ENCODE measurements at regions not wholly inside any gene's neighbourhood (a gene's known extent, or its start where the extent isn't known, plus 50 kb on each side); places are given as distances from the start of the nearest gene placed in this dataset.
"Not testable (repeated sequence)": the region's sequence is repeated elsewhere in the genome, so short reads cannot be mapped to it uniquely, and the experiment has no call there.

GRCh38 chr21:25489673-25490072 is 117.6 kb downstream of the MRPL39 start:
- intact Hi-C loops (cut with DNase I) = no loop called here
- H3K9me3 ChIP-seq = peaks cover 0 to 5% of the 10 kb centered on the region in 2 donors
- peaks cover 0 to 6% of the 10 kb centered on the region in 2 donors for H3K4me1 ChIP-seq
- DNase-seq = no peak
- no peak overlapping the region for H3K4me3 ChIP-seq
- no peak overlapping the region for H3K27ac ChIP-seq
- TF ChIP-seq CTCF (IDR thresholded peaks at IDR 0.05) = no peak
- H3K36me3 ChIP-seq = no peaks in the 10 kb centered on the region
- H3K27me3 ChIP-seq = no peaks in the 10 kb centered on the region
- ATAC-seq = no peak

- ATAC-seq (no peak), DNase-seq (no peak)
- intact Hi-C loops (cut with DNase I) = no loop called here
- TF ChIP-seq CTCF (IDR thresholded peaks at IDR 0.05) = no peak
- Histone ChIP-seq H3K9me3 (peaks cover 0 to 21% of the 10 kb centered on the region in 2 donors), H3K27me3 (no peaks in the 10 kb centered on the region), H3K36me3 (no peaks in the 10 kb centered on the region), H3K4me1 (peaks cover 0 to 6% of the 10 kb centered on the region in 2 donors), H3K27ac (no peak overlapping the region), H3K4me3 (no peak overlapping the region)
Observed at GRCh38 chr21:25487046-25487594, 120.2 kb downstream of the MRPL39 start.

- intact Hi-C loops (cut with DNase I) = no loop called here
- Histone ChIP-seq H3K4me1 (peaks cover 0 to 6% of the 10 kb centered on the region in 2 donors), H3K27me3 (no peaks in the 10 kb centered on the region), H3K9me3 (peaks cover 6 to 33% of the 10 kb centered on the region in 2 donors), H3K4me3 (no peak overlapping the region), H3K27ac (no peak overlapping the region), H3K36me3 (no peaks in the 10 kb centered on the region)
- DNase-seq (no peak), ATAC-seq (no peak)
- no peak for TF ChIP-seq CTCF (IDR thresholded peaks at IDR 0.05)
Observed at GRCh38 chr21:25485914-25486313, 121.4 kb downstream of the MRPL39 start.

- intact Hi-C loops (cut with DNase I) = no loop called here
- TF ChIP-seq CTCF (IDR thresholded peaks at IDR 0.05) = no peak
Observed at GRCh38 chr21:25467896-25468295, 139.4 kb downstream of the MRPL39 start.

GRCh38 chr21:25467071-25467470 is 140.2 kb downstream of the MRPL39 start:
- ATAC-seq; intact Hi-C loops (cut with DNase I); DNase-seq; H3K27ac ChIP-seq; H3K4me1 ChIP-seq; H3K9me3 ChIP-seq; H3K4me3 ChIP-seq; H3K36me3 ChIP-seq; H3K27me3 ChIP-seq: not testable (repeated sequence)

More at GRCh38 chr21:25467896-25468295, 139.4 kb downstream of the MRPL39 start:
- Histone ChIP-seq H3K4me3 (no peak overlapping the region), H3K9me3 (peaks cover 0 to 4% of the 10 kb centered on the region in 2 donors), H3K27me3 (no peaks in the 10 kb centered on the region), H3K4me1 (no peaks in the 10 kb centered on the region), H3K36me3 (no peaks in the 10 kb centered on the region), H3K27ac (no peak overlapping the region)
- DNase-seq (no peak), ATAC-seq (no peak)

- intact Hi-C loops (cut with DNase I) = no loop called here
- no peak overlapping the region for H3K4me3 ChIP-seq
- ATAC-seq (no peak), DNase-seq (no peak)
- H3K27me3 ChIP-seq = no peaks in the 10 kb centered on the region
- TF ChIP-seq CTCF (IDR thresholded peaks at IDR 0.05) = no peak
- H3K36me3 ChIP-seq = no peaks in the 10 kb centered on the region
- no peak overlapping the region for H3K27ac ChIP-seq
- H3K9me3 ChIP-seq = peaks cover 0 to 4% of the 10 kb centered on the region in 2 donors
- H3K4me1 ChIP-seq = no peaks in the 10 kb centered on the region
Observed at GRCh38 chr21:25466470-25466869, 140.8 kb downstream of the MRPL39 start.
